ENCODE measurements at regions not wholly inside any gene's neighbourhood (a gene's known extent, or its start where the extent isn't known, plus 50 kb on each side); places are given as distances from the start of the nearest gene placed in this dataset.

- POLR2A ChIA-PET: no interaction called here
- Mint-ChIP-seq H3K4me1 (ENCODE audit: low read depth) (peaks cover 2% of the 10 kb centered on the region), H3K4me3 (no peak overlapping the region), H3K27me3 (no peaks in the 10 kb centered on the region), H3K27ac (no peak overlapping the region), H3K36me3 (ENCODE audit: low read depth) (no peaks in the 10 kb centered on the region), H3K9me3 (no peaks in the 10 kb centered on the region)
- TF ChIP-seq, protein P1, sequence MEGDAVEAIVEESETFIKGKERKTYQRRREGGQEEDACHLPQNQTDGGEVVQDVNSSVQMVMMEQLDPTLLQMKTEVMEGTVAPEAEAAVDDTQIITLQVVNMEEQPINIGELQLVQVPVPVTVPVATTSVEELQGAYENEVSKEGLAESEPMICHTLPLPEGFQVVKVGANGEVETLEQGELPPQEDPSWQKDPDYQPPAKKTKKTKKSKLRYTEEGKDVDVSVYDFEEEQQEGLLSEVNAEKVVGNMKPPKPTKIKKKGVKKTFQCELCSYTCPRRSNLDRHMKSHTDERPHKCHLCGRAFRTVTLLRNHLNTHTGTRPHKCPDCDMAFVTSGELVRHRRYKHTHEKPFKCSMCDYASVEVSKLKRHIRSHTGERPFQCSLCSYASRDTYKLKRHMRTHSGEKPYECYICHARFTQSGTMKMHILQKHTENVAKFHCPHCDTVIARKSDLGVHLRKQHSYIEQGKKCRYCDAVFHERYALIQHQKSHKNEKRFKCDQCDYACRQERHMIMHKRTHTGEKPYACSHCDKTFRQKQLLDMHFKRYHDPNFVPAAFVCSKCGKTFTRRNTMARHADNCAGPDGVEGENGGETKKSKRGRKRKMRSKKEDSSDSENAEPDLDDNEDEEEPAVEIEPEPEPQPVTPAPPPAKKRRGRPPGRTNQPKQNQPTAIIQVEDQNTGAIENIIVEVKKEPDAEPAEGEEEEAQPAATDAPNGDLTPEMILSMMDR (IDR thresholded peaks at IDR 0.05): no peak
- CTCF ChIA-PET: interaction anchor here (1.0 to 1.1 kb wide), 3 partner anchors 11 to 30 kb away, joined by 3 to 5 read pairs (median 3); no protein-coding TSS in a partner anchor
- intact Hi-C loops (cut with micrococcal nuclease): no loop called here
- ATAC-seq (no peak), DNase-seq (no peak)
Measured at GRCh38 chr22:20637750-20638506, 130.5 kb downstream of the MED15 start.

GRCh38 chr22:20638507-20638870 lies 131.1 kb downstream of the MED15 start:
- ATAC-seq: no peak
- H3K9me3 Mint-ChIP-seq: no peaks in the 10 kb centered on the region
- H3K27me3 Mint-ChIP-seq: no peaks in the 10 kb centered on the region
- H3K4me3 Mint-ChIP-seq: no peak overlapping the region
- no peak for DNase-seq
- H3K4me1 Mint-ChIP-seq (ENCODE audit: low read depth): peaks cover 2% of the 10 kb centered on the region
- no peaks in the 10 kb centered on the region for H3K36me3 Mint-ChIP-seq (ENCODE audit: low read depth)
- intact Hi-C loops (cut with micrococcal nuclease): no loop called here
- TF ChIP-seq, protein P1 (IDR thresholded peaks at IDR 0.05): no peak
- no peak overlapping the region for H3K27ac Mint-ChIP-seq
- CTCF ChIA-PET: no interaction called here
- POLR2A ChIA-PET: no interaction called here

DNA sequence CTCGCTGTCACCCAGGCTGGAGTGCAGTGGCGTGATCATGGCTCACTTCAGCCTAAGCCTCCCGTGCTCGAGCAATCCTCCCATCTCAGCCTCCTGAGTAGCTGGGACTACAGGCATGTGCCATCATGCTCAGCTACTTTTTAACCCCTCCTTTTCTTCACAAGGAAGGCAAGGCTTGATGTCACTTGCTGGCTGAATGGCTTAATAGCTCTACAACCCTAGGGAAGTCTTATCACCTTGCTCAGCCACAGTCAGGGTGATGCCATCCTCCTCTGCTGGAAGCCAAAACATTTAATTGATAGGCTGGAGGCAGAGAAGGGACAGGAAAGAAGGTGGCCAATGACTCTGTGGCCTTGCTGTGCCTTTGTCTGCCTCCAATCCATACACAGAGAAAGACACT lies 131.9 kb downstream of the MED15 start:
- Mint-ChIP-seq H3K27ac (no peak overlapping the region), H3K4me1 (ENCODE audit: low read depth) (peaks cover 2% of the 10 kb centered on the region), H3K9me3 (no peaks in the 10 kb centered on the region), H3K36me3 (ENCODE audit: low read depth) (no peaks in the 10 kb centered on the region), H3K4me3 (no peak overlapping the region), H3K27me3 (no peaks in the 10 kb centered on the region)
- POLR2A ChIA-PET: interaction anchor here (0.7 kb wide), 1 partner anchor 89 kb away, joined by 4 read pairs; no protein-coding TSS in a partner anchor
- TF ChIP-seq, protein P1 (IDR thresholded peaks at IDR 0.05): no peak
- no peak for ATAC-seq
- intact Hi-C loops (cut with micrococcal nuclease): no loop called here
- no peak for DNase-seq
- CTCF ChIA-PET: no interaction called here

GRCh38 chr22:20639750-20640149 lies 132.3 kb downstream of the MED15 start:
- no peaks in the 10 kb centered on the region for H3K27me3 Mint-ChIP-seq
- no peak overlapping the region for H3K27ac Mint-ChIP-seq
- no peaks in the 10 kb centered on the region for H3K36me3 Mint-ChIP-seq (ENCODE audit: low read depth)
- H3K9me3 Mint-ChIP-seq: no peaks in the 10 kb centered on the region
- no peak overlapping the region for H3K4me3 Mint-ChIP-seq
- ATAC-seq: no peak
- ChIA-PET CTCF (no interaction called here), POLR2A (interaction anchor here (0.7 kb wide), 1 partner anchor 89 kb away, joined by 4 read pairs; no protein-coding TSS in a partner anchor)
- H3K4me1 Mint-ChIP-seq (ENCODE audit: low read depth): peaks cover 2% of the 10 kb centered on the region
- TF ChIP-seq, protein P1 (IDR thresholded peaks at IDR 0.05): no peak
- intact Hi-C loops (cut with micrococcal nuclease): no loop called here
- DNase-seq: no peak

- TF ChIP-seq, protein P1 (IDR thresholded peaks at IDR 0.05): no peak
- H3K9me3 Mint-ChIP-seq: no peaks in the 10 kb centered on the region
- intact Hi-C loops (cut with micrococcal nuclease): no loop called here
- no peak overlapping the region for H3K27ac Mint-ChIP-seq
- peaks cover 2% of the 10 kb centered on the region for H3K4me1 Mint-ChIP-seq (ENCODE audit: low read depth)
- ATAC-seq (no peak), DNase-seq (no peak)
- POLR2A ChIA-PET: no interaction called here
- no peaks in the 10 kb centered on the region for H3K36me3 Mint-ChIP-seq (ENCODE audit: low read depth)
- CTCF ChIA-PET: no interaction called here
- H3K27me3 Mint-ChIP-seq: no peaks in the 10 kb centered on the region
- H3K4me3 Mint-ChIP-seq: no peak overlapping the region
Measured at GRCh38 chr22:20641198-20641892, 132.6 kb upstream of the SERPIND1 start.

All from activated CD8-positive, alpha-beta T cell treated with anti-CD3 and anti-CD28 coated beads for 36 hours (primary cell).